Upper lobe of right lung (tissue), 1 donor: ENCODE measurements at regions not wholly inside any gene's neighbourhood (a gene's known extent, or its start where the extent isn't known, plus 50 kb on each side); places are given as distances from the start of the nearest gene placed in this dataset.
"Not testable (repeated sequence)": the region's sequence is repeated elsewhere in the genome, so short reads cannot be mapped to it uniquely, and the experiment has no call there.

Experiments used
- ATAC-seq: fragments of 200-7000 bp; cut with Tn5 transposase; one replicate; pipeline ENCODE4 v1.9.1; 2020; ENCODE audit warnings: mild to moderate bottlenecking, moderate library complexity
- DNase-seq: peaks from one replicate; pipeline ENCODE4 v3.0.0-alpha.2; 2020
- H3K27ac ChIP-seq: fragments of 200-600 bp; one replicate; pipeline ENCODE4 v1.8.0; 2022
- H3K27me3 ChIP-seq: fragments of 200-600 bp; one replicate; pipeline ENCODE4 v1.8.0; 2022; ENCODE audit warnings: mild to moderate bottlenecking
- H3K36me3 ChIP-seq: fragments of 200-600 bp; one replicate; pipeline ENCODE4 v1.8.0; 2022
- H3K4me1 ChIP-seq: fragments of 200-600 bp; one replicate; pipeline ENCODE4 v1.8.0; 2022
- H3K4me3 ChIP-seq: fragments of 200-600 bp; one replicate; pipeline ENCODE4 v1.8.0; 2022; ENCODE audit warnings: mild to moderate bottlenecking
- H3K9me3 ChIP-seq: fragments of 200-600 bp; one replicate; pipeline ENCODE4 v1.8.0; 2022
- CTCF ChIP-seq: fragments of 200-600 bp; IDR thresholded peaks from one replicate; pipeline ENCODE4 v1.8.0; 2022; ENCODE audit warnings: antibody characterized with exemption
- intact Hi-C: fragments of 100-400 bp; cut with DNase I; formaldehyde crosslinking; loops from one replicate; pipeline ENCODE4 v1.11.0; 2022
- donor health status: DM: no; HTN: yes; CAD: no; lungs with severe emphysema.

- H3K27me3 ChIP-seq, result no peaks in the 10 kb centered on the region
- H3K4me3 ChIP-seq, result no peak overlapping the region
- H3K4me1 ChIP-seq, result no peaks in the 10 kb centered on the region
- no peaks in the 10 kb centered on the region for H3K9me3 ChIP-seq
- no peak for TF ChIP-seq CTCF
- no peaks in the 10 kb centered on the region for H3K36me3 ChIP-seq
- no peak overlapping the region for H3K27ac ChIP-seq
- ATAC-seq (no peak), DNase-seq (no peak)
- intact Hi-C loops, result no loop called here
Measured at GRCh38 chr4:160350944-160351343, 1248.1 kb downstream of the RAPGEF2 start.

DNA sequence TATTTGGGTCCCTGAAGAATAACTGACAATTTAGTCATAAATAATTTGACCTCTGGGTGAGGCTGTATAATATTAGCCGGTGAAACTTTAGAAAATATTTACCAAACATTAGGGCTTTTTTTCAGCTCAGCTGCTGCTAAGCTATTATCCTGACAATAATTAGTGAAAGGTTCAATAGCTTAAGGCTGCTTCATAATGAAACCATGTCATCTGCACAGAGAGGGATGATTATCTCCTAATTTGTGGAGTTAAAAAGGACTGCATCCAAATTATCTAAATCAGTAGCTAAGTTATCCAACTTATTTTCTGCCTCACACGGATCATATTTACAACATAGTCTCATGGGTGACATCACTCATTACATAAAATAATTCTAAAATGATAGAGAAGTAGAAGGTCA, 1249.8 kb downstream of the RAPGEF2 start:
- H3K4me3 ChIP-seq, result no peak overlapping the region
- no peak for ATAC-seq
- H3K27me3 ChIP-seq, result no peaks in the 10 kb centered on the region
- no peaks in the 10 kb centered on the region for H3K36me3 ChIP-seq
- no peaks in the 10 kb centered on the region for H3K4me1 ChIP-seq
- intact Hi-C loops, result no loop called here
- no peaks in the 10 kb centered on the region for H3K9me3 ChIP-seq
- no peak for DNase-seq
- TF ChIP-seq CTCF, result no peak
- no peak overlapping the region for H3K27ac ChIP-seq

DNA sequence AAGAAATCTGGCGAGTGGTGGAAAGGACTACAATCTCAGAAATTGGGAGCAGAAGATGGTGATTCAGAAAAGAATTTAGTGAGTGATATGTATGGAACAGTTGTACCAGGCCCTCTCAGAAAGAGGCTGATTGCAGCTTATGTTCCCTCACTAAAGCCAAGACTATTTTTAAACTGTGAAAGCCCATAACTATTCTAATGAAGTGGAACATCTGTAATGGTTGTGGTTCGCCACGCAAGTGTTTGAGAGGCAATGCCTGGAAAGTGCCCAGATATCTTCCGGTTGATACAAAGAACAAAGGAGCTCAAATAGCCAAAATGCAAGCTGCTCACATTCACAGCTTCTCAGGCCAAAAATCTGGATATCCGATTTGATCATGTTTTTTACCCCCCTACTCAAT, 1250.7 kb downstream of the RAPGEF2 start:
- intact Hi-C loops, result no loop called here
- no peak for ATAC-seq
- Histone ChIP-seq H3K4me3 (no peak overlapping the region), H3K4me1 (no peaks in the 10 kb centered on the region), H3K27me3 (no peaks in the 10 kb centered on the region), H3K9me3 (no peaks in the 10 kb centered on the region), H3K27ac (no peak overlapping the region), H3K36me3 (no peaks in the 10 kb centered on the region)
- no peak for TF ChIP-seq CTCF
- DNase-seq, result no peak

DNA sequence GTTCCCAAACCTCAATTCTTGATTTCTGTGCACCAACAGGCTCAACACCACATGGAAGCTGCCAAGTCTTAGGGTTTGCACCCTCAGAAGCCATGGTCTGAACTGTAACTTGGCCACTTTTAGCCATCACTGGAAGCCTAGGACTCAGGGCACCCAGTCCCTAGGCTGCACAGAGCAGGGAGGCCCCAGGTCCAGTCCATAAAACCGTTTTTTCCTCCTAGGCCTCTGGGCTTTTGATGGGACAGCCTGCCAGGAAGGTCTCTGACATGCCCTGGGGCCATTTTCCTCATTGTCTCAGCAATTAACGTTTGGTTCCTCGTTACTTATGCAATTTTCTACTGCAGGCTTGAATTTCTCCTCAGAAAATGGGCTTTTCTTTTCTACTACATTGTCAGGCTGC, 1259.6 kb downstream of the RAPGEF2 start:
- no peak for TF ChIP-seq CTCF

GRCh38 chr4:160364217-160364616, 1261.3 kb downstream of the RAPGEF2 start:
- Histone ChIP-seq H3K27me3 (no peaks in the 10 kb centered on the region), H3K27ac (no peak overlapping the region), H3K36me3 (no peaks in the 10 kb centered on the region), H3K4me3 (no peak overlapping the region), H3K4me1 (no peaks in the 10 kb centered on the region), H3K9me3 (no peaks in the 10 kb centered on the region)
- DNase-seq, result no peak
- ATAC-seq, result no peak
- TF ChIP-seq CTCF, result no peak
- intact Hi-C loops, result no loop called here

More for the DNA sequence above, 1259.6 kb downstream of the RAPGEF2 start:
- no peak overlapping the region for H3K27ac ChIP-seq
- intact Hi-C loops, result no loop called here
- no peaks in the 10 kb centered on the region for H3K36me3 ChIP-seq
- H3K27me3 ChIP-seq, result no peaks in the 10 kb centered on the region
- H3K4me3 ChIP-seq, result no peak overlapping the region
- DNase-seq (no peak), ATAC-seq (no peak)
- no peaks in the 10 kb centered on the region for H3K4me1 ChIP-seq
- H3K9me3 ChIP-seq, result no peaks in the 10 kb centered on the region

- not testable (repeated sequence) for H3K36me3 ChIP-seq
Measured at GRCh38 chr4:160364665-160365064, 1261.8 kb downstream of the RAPGEF2 start.

GRCh38 chr4:160365383-160365782, 1262.5 kb downstream of the RAPGEF2 start:
- H3K27ac ChIP-seq, H3K4me3 ChIP-seq, H3K9me3 ChIP-seq, intact Hi-C loops, ATAC-seq, H3K4me1 ChIP-seq, H3K27me3 ChIP-seq, DNase-seq, H3K36me3 ChIP-seq: not testable (repeated sequence)

More at GRCh38 chr4:160364665-160365064, 1261.8 kb downstream of the RAPGEF2 start:
- intact Hi-C loops, H3K4me3 ChIP-seq, ATAC-seq, H3K4me1 ChIP-seq, H3K9me3 ChIP-seq, DNase-seq, H3K27ac ChIP-seq, H3K27me3 ChIP-seq: not testable (repeated sequence)
